Osteoblast (primary cell): ENCODE measurements at regions not wholly inside any gene's neighbourhood (a gene's known extent, or its start where the extent isn't known, plus 50 kb on each side); places are given as distances from the start of the nearest gene placed in this dataset.

Experiments used
- DNase-seq: peaks from one replicate; pipeline ENCODE4 v3.0.0; 2011; ENCODE audit warnings: low spot score, mixed read lengths; ENCODE audit not compliant: insufficient read length; ENCODE audit errors: missing footprints
- H2AFZ ChIP-seq: 2 replicates; pipeline ENCODE4 v1.6.0; 2011; ENCODE audit warnings: mild to moderate bottlenecking, low read length
- H3K27ac ChIP-seq: 2 replicates; pipeline ENCODE4 v1.5.1; 2011; ENCODE audit warnings: mild to moderate bottlenecking, low read depth, low read length, moderate library complexity
- H3K27me3 ChIP-seq: 2 replicates; pipeline ENCODE4 v1.6.0; 2012; ENCODE audit warnings: mild to moderate bottlenecking, control low read depth, inconsistent platforms, low read length, moderate library complexity; ENCODE audit not compliant: insufficient read depth
- H3K36me3 ChIP-seq: 2 replicates; pipeline ENCODE4 v1.5.1; 2011; ENCODE audit warnings: mild to moderate bottlenecking, low read length, control low read depth, moderate library complexity; ENCODE audit not compliant: insufficient read depth
- H3K4me1 ChIP-seq: 2 replicates; pipeline ENCODE4 v1.5.1; 2011; ENCODE audit warnings: mild to moderate bottlenecking, low read length, control low read depth, moderate library complexity; ENCODE audit not compliant: insufficient read depth
- H3K4me2 ChIP-seq: 2 replicates; pipeline ENCODE4 v1.6.0; 2011; ENCODE audit warnings: mild to moderate bottlenecking, low read length; ENCODE audit not compliant: insufficient read depth
- H3K4me3 ChIP-seq: fragments of 200-600 bp; sonication (generic); 3 replicates; pipeline ENCODE4 v1.5.1; 2012; ENCODE audit warnings: mild to moderate bottlenecking, low read length, inconsistent platforms; ENCODE audit not compliant: insufficient read depth
- H3K79me2 ChIP-seq: 2 replicates; pipeline ENCODE4 v1.6.0; 2012; ENCODE audit warnings: mild to moderate bottlenecking, low read length, control low read depth, inconsistent platforms; ENCODE audit not compliant: insufficient read depth
- H3K9me3 ChIP-seq: 2 replicates; pipeline ENCODE4 v1.5.1; 2011; ENCODE audit warnings: low read depth, low read length, control low read depth
- H4K20me1 ChIP-seq: 2 replicates; pipeline ENCODE4 v1.6.0; 2012; ENCODE audit warnings: mild to moderate bottlenecking, low read length, control low read depth; ENCODE audit not compliant: insufficient read depth
- CTCF ChIP-seq: IDR thresholded peaks from 2 replicates; pipeline ENCODE4 v1.5.1; 2011; ENCODE audit warnings: mild to moderate bottlenecking, low read depth, low read length, moderate library complexity; ENCODE audit errors: extremely low read depth

GRCh38 chr3:34179716-34180115 is 381.3 kb downstream of the PDCD6IP start:
- Histone ChIP-seq H3K4me3 (no peak overlapping the region), H3K36me3 (no peaks in the 10 kb centered on the region), H3K4me1 (no peaks in the 10 kb centered on the region), H2AFZ (no peak overlapping the region), H3K27ac (no peak overlapping the region), H3K4me2 (no peak overlapping the region), H3K79me2 (no peaks in the 10 kb centered on the region), H4K20me1 (no peaks in the 10 kb centered on the region), H3K27me3 (no peaks in the 10 kb centered on the region), H3K9me3 (no peaks in the 10 kb centered on the region)
- DNase-seq, result no peak
- TF ChIP-seq CTCF, result no peak

GRCh38 chr3:34180532-34180931 is 382.1 kb downstream of the PDCD6IP start:
- no peaks in the 10 kb centered on the region for H3K36me3 ChIP-seq
- TF ChIP-seq CTCF, result no peak
- no peaks in the 10 kb centered on the region for H3K9me3 ChIP-seq
- H3K79me2 ChIP-seq, result no peaks in the 10 kb centered on the region
- no peaks in the 10 kb centered on the region for H4K20me1 ChIP-seq
- no peak overlapping the region for H2AFZ ChIP-seq
- H3K27me3 ChIP-seq, result no peaks in the 10 kb centered on the region
- H3K27ac ChIP-seq, result no peak overlapping the region
- H3K4me2 ChIP-seq, result no peak overlapping the region
- no peak for DNase-seq
- H3K4me1 ChIP-seq, result no peaks in the 10 kb centered on the region
- H3K4me3 ChIP-seq, result no peak overlapping the region

- Histone ChIP-seq H3K27ac (no peak overlapping the region), H4K20me1 (no peaks in the 10 kb centered on the region), H2AFZ (no peak overlapping the region), H3K9me3 (no peaks in the 10 kb centered on the region), H3K4me3 (no peak overlapping the region), H3K36me3 (no peaks in the 10 kb centered on the region), H3K4me1 (no peaks in the 10 kb centered on the region), H3K79me2 (no peaks in the 10 kb centered on the region), H3K27me3 (no peaks in the 10 kb centered on the region), H3K4me2 (no peak overlapping the region)
- no peak for TF ChIP-seq CTCF
- DNase-seq, result no peak
Observed at GRCh38 chr3:34183114-34183513, 384.7 kb downstream of the PDCD6IP start.

- no peak overlapping the region for H2AFZ ChIP-seq
- no peak overlapping the region for H3K4me2 ChIP-seq
- no peaks in the 10 kb centered on the region for H3K9me3 ChIP-seq
- no peaks in the 10 kb centered on the region for H3K27me3 ChIP-seq
- TF ChIP-seq CTCF, result no peak
- no peaks in the 10 kb centered on the region for H4K20me1 ChIP-seq
- no peak overlapping the region for H3K27ac ChIP-seq
- no peak for DNase-seq
- H3K4me3 ChIP-seq, result no peak overlapping the region
- H3K36me3 ChIP-seq, result no peaks in the 10 kb centered on the region
- H3K4me1 ChIP-seq, result no peaks in the 10 kb centered on the region
- no peaks in the 10 kb centered on the region for H3K79me2 ChIP-seq
Observed at GRCh38 chr3:34183611-34184340, 385.3 kb downstream of the PDCD6IP start.
